Thoracic aorta (tissue), 2 donors: ENCODE measurements at regions not wholly inside any gene's neighbourhood (a gene's known extent, or its start where the extent isn't known, plus 50 kb on each side); places are given as distances from the start of the nearest gene placed in this dataset.
"Not testable (repeated sequence)": the region's sequence is repeated elsewhere in the genome, so short reads cannot be mapped to it uniquely, and the experiment has no call there.

Source experiments
- ATAC-seq: fragments of 150-250 bp; one replicate; pipeline ENCODE4 v1.8.0; 2017; ENCODE audit warnings: low read depth; ENCODE audit not compliant: insufficient number of reproducible peaks, low FRiP score
- DNase-seq: peaks from one replicate; pipeline ENCODE4 v3.0.0-alpha.2; 2020; ENCODE audit warnings: low spot score
- H3K27ac ChIP-seq, 2 donors: fragments of 200-600 bp; sonication (generic); 1 replicate in 1 of 2; 2 replicates in 1 of 2; pipeline ENCODE4 v1.5.1; 2016; ENCODE audit warnings: mild to moderate bottlenecking in 2 of 2, moderate library complexity in 2 of 2
- H3K27me3 ChIP-seq: fragments of 200-600 bp; sonication (generic); replicated peaks from 2 replicates; pipeline ENCODE4 v1.6.0; 2016; ENCODE audit warnings: mild to moderate bottlenecking; ENCODE audit not compliant: insufficient read depth
- H3K36me3 ChIP-seq: fragments of 200-600 bp; sonication (generic); one replicate; pipeline ENCODE4 v1.5.1; 2016
- H3K4me1 ChIP-seq, 2 donors: fragments of 200-600 bp; sonication (generic); 1 replicate in 1 of 2; 2 replicates in 1 of 2; pipeline versions ENCODE4 v1.5.1 to v1.6.0; 2016; ENCODE audit warnings: low read depth in 2 of 2, mild to moderate bottlenecking in 1 of 2; ENCODE audit not compliant: control insufficient read depth in 1 of 2
- H3K4me3 ChIP-seq: fragments of 200-600 bp; sonication (generic); 2 replicates; pipeline ENCODE4 v1.5.1; 2016; ENCODE audit warnings: mild to moderate bottlenecking
- H3K9me3 ChIP-seq: fragments of 200-600 bp; sonication (generic); 2 replicates; pipeline ENCODE4 v1.5.1; 2016
- CTCF ChIP-seq: fragments of 200-600 bp; sonication (generic); IDR thresholded peaks from one replicate; pipeline ENCODE4 v1.5.1; 2019; ENCODE audit warnings: antibody characterized with exemption

DNA sequence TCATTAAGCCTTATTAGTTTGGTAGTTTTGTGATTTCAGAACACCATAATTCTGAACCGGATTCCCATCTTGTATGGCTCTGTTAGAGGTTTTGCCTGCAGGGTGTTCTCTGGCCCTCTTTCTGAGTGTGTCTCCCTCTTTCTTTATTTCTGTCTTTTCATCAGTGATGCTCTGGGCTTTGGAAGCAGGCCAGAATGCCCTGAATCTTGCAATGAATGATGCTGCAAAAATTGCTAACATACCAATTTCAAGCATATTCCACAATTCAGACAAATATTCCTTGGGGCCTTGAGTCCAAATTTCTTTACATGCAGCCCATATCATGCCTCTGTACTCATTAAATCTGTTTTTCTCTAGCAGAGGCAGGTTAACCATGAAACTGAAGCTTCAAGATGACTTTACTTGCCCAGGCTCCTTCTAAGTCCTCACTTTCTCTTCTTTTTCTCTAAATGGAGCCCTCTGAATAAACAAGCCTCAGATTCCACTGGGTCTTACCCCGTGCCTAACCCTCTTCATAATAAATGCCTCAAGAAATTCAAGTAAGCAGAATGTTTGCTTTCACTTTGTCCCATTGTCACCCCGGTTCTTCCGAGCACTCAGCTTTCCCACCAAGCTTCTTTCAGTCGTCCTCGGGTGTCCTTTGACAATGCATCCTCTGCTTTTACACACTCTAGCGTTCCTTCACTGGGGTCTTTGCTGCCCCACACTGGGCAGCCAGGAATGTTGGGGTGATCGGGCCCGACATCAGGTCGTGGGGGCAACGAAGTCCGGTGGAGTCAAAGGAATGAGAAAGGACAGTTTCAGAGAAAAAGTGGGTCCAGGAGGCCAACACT, 78.8 kb upstream of the SLC38A4 start:
- ATAC-seq: no peak
- H3K4me1 ChIP-seq: no peaks in the 10 kb centered on the region
- H3K27ac ChIP-seq: no peak overlapping the region
- no peak for DNase-seq
- H3K4me3 ChIP-seq: no peak overlapping the region
- no peak for TF ChIP-seq CTCF
- no peaks in the 10 kb centered on the region for H3K36me3 ChIP-seq
- H3K27me3 ChIP-seq: no peaks in the 10 kb centered on the region
- H3K9me3 ChIP-seq: no peaks in the 10 kb centered on the region

DNA sequence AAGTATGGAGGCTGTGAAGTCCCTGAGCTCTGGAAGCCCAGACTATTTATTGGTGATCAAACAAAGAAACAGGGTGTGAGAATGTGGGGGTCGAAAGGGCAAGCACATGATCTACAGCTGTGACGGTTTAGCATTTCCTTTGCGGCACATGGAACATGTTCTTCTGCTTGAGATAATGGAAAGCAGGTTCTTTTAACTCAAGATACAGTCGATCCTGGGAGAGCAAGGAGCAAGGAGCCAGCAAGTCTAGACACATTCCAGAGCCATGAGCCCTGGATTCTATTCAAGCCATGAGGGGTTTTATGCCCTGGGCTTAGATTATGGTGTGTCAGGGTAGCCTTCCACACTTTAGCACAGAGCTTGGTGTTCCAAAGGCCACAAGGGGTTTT, 79.4 kb upstream of the SLC38A4 start:
- ATAC-seq, H3K36me3 ChIP-seq, H3K9me3 ChIP-seq, DNase-seq, H3K27ac ChIP-seq, H3K4me1 ChIP-seq, H3K4me3 ChIP-seq, H3K27me3 ChIP-seq: not testable (repeated sequence)

DNA sequence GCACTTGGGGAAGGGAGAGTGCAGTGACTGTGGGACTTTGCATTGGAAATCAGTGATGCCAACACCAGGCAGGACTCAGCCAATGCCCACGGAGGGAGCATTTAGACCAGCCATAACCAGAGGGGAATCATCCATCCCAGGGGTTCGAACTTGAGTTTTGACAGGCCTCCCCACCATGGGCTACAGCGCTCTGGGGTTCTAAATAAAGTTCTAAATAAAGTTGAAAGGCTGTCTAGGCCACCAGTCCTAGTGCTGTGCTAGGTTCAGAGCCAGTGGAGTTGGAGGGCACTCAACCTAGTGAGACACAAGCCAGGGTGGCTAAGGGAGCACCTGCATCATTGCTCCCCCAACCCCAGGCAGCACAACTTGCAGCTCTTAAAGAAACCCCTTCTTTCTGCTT, 82.0 kb upstream of the SLC38A4 start:
- no peak for TF ChIP-seq CTCF
- ATAC-seq (no peak), DNase-seq (no peak)
- Histone ChIP-seq H3K27me3 (no peaks in the 10 kb centered on the region), H3K4me1 (no peaks in the 10 kb centered on the region), H3K4me3 (no peak overlapping the region), H3K36me3 (no peaks in the 10 kb centered on the region), H3K9me3 (peaks cover 7% of the 10 kb centered on the region), H3K27ac (no peak overlapping the region)

DNA sequence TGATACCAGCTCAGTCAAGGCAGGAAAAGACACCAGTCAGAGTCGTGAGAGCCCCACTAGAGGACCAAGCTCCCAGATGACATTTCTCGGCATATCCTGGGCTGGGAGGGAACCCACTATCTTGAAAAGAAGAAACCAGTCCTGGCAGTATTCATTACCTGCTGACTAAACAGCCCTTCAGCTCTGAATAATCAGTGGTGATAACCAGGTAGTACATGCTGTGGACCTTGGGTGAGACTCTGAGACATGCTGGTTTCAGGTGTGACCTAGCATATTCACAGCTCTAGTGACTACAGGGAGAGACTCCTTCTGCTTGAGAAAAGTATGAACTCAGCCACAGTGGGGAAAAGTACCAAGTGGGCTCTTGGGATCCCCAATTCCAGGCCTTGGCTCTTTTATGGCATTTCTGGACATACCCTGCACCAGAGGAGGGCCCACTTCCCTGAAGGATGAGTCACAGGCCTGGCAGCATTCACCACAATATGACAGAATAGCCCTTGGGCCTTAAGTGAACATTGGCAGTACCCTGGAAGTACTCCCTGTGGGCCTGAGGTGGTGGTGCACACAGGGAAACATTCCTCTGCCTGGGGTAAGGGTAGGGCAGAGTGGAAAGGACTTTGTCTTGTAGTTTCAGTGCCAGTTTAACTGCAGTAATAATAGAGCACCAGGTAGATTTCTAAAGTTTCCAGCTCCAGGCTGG, 82.6 kb upstream of the SLC38A4 start:
- no peak for ATAC-seq
- Histone ChIP-seq H3K36me3 (no peaks in the 10 kb centered on the region), H3K4me3 (no peak overlapping the region), H3K4me1 (no peaks in the 10 kb centered on the region), H3K9me3 (peaks cover 7% of the 10 kb centered on the region), H3K27ac (no peak overlapping the region), H3K27me3 (no peaks in the 10 kb centered on the region)
- DNase-seq: no peak
- TF ChIP-seq CTCF: no peak

- Histone ChIP-seq H3K4me1 (no peaks in the 10 kb centered on the region), H3K27ac (no peak overlapping the region), H3K4me3 (no peak overlapping the region), H3K9me3 (peaks cover 7% of the 10 kb centered on the region), H3K36me3 (no peaks in the 10 kb centered on the region), H3K27me3 (no peaks in the 10 kb centered on the region)
- no peak for TF ChIP-seq CTCF
- DNase-seq (no peak), ATAC-seq (no peak)
Observed at GRCh38 chr12:46908936-46909635, 83.3 kb upstream of the SLC38A4 start.
